HG02943 (cell line): ENCODE measurements at regions not wholly inside any gene's neighbourhood (a gene's known extent, or its start where the extent isn't known, plus 50 kb on each side); places are given as distances from the start of the nearest gene placed in this dataset.

ENCODE experiments used
- ATAC-seq: cut with Tn5 transposase; IDR thresholded peaks from one replicate; pipeline ENCODE4 v1.9.1; 2021; ENCODE audit warnings: mild to moderate bottlenecking, low read depth, moderate library complexity; ENCODE audit not compliant: unreplicated experiment

DNA sequence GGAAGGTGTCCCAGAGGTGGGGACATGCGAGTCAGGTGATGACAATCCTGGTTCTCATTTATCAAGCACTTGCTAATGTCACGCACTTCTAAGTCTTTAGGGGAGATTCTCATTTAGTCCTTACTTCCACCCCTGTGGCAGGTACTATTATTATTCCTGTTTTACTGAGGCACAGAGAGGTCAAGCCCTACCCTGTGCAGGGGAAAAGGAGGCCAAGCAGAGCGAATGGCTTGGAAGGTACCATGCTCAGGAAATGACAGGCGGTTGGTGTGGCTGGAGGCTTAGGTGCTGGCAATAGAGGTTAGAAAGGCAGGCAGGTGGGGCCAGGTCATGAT, 268.9 kb downstream of the UACA start:
- no peak for ATAC-seq

DNA sequence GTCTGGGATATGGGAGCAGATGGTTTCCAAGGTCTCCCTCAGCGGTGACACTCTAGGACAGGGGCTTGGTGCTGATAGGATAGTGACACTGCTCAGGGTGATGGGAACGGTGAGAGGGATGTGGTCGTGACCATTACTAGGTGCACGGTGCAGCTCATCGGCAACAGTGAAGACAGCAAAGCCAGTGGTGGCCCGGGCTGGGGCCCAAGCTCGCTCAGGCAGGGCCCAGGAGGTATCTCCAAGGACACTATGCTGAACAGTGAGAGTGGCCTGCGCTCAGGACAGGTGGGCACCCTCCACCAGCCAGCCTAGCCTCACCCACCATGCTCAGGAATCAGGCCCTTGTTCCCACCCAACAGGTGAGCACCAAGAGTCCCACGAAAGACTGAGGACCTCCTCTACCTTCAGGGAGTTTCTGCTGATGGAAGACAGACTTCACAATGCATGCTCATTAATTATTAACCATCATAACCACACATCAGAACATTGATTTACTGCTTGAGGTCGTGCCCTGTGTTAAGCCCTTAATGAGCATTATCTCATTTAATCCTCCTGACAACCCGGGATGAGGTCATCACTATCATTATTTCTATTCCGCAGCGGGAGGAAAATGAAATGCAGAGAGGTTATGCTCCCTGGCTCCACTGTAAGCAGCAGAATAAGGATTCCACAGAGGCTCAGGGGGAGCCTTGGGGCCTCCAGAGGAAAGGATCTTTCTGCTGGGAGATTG, 269.4 kb downstream of the UACA start:
- no peak for ATAC-seq

DNA sequence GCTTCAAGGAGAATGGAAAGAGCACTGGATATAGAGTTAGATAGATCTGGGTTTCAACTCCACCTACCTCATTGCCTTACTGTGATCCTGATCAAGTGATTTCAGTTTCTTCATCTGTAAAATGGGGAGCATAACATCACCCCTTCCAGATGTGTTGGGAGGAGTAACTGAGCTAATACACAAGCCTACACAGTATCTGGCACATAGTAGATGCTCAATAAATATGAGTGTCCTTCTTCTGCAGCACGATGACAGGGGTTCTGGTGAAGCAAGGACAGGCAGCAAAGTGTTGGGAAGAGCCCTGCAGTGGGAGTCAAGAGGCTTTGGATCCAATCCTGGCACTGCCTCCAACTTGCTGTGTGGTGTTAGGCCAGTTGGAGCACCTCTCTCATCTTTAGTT, 270.0 kb downstream of the UACA start:
- ATAC-seq: no peak

DNA sequence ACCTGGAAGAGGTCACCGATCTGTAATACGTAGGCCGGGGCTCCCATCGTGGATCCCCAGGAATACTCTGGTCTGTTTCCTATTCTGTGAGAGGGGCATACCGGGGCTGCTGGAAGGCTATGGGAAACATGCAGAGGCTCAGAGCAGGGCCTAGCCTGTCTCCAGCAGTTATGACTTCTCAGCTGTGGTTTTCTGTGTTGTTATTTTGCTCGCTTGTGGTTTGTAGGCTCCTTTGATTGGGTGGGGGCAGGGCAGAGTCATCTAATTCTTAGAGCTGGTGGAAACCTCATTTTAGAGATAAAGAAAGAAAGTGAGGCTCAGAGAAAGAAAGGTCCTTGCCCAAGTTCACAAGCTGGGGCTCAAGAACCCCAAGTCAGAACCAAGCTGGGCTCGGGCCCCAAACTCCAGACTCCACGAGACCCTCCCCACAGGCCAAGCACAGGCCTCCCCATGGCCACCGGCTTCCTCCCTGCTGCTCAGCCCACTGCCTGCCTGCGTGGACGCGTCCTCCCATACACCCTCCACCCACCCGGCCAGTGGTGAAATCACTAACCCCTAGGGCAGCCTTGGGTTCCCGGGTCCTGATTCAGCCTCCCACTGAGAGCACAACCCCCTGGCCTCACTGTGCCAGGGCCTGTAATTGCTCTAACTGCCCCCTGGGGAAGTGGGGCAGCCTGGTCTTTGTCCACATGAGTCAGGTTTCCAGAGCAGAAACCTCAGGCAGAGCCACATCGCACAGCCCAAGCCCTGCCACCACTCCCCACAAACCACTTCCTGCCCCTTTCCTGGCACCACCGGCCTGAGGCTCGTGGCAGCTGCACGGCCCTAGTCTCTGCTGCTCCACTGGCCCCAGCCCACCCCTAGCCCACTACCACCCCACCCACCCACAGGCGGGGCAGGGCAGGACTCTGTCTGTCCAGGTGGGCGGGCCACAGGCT, 270.8 kb downstream of the UACA start:
- peak; percentile 44 for ATAC-seq

DNA sequence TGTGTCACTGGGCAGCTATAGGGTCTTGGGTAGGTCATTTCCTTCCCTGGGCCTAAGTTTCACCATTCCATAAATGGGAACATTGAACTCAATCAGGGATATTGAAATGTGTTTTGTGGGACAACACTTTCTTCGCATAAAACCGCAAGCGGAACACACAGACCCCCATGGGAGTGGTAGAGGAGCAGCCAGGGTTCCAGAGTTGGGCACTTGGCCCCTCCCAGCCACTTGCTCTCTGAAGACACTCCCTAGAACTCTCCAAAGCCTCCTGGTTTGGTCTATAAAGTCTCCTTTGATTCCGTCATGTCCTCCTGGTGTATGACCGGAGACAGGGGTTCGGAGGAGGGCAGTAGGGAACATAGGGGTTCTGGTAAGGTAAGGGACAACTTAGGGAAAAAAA, 271.7 kb downstream of the UACA start:
- ATAC-seq: no peak

DNA sequence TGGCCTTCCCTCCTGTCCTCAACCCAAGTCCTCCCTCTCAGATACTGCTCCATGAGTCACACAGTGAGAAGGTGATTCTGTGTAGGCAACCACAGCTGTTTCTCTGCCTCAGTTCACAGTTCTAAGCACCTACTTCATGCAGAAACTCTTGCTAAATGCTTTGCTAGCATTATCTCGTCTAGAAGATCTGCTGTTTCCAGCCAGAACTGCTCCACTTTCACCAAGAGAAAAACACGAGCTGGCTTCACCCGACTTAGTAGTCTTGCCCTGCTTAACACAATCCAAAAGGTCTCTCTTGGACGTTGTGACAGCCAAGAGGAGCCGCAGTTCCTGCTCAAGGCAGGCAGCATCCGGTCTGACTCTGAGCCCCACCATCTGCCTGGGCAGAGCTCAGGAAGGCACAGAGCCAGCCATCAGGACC, 272.1 kb downstream of the UACA start:
- no peak for ATAC-seq

DNA sequence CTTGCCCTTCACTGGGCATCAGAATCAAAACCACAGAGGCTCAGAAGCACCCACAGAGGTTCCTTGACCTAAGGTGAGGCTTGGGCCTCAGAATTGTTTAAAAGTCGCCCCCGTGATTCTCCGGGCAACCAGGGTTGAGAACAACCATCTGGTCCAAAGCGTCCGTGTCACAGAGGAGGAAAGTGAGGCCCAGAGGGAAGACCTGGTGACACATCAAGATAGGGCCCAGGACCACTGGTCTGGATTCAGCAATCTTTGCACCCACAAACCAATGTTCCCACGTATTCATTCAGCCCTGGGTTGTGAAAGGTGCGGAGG, 272.6 kb downstream of the UACA start:
- ATAC-seq: no peak

DNA sequence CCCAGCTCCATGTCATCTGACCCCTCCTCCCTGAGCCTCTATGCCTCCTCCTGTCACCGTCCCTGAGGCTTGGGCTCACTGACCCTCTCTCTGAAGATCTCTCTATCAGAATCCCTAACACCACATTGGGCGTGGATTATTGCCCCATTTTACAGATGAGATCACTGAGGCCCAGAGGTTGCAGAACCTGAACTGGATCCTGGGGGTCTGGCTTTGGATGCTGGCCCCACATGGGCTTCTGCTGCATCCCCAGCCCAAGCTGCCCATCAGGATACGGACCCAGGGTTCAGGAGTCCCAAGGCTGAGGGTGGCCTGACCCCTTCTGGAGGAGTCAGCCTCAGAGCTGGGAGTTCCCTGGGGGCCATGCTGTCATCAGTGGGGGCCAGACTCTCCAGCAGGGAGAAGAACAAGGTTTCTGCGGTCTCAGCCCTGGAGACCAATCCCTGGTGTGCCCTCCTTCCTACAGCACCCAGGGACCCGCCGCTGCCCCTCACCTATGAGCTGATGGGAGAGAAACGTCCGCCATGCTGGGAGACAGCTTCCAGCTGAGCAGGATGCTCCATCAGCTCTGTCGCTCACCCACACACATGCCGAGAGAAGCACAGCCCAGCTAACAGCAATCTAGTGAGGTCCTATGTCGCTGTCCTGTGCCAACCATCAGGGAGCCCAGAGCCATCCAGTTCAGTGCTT, 273.1 kb downstream of the UACA start:
- ATAC-seq: no peak

DNA sequence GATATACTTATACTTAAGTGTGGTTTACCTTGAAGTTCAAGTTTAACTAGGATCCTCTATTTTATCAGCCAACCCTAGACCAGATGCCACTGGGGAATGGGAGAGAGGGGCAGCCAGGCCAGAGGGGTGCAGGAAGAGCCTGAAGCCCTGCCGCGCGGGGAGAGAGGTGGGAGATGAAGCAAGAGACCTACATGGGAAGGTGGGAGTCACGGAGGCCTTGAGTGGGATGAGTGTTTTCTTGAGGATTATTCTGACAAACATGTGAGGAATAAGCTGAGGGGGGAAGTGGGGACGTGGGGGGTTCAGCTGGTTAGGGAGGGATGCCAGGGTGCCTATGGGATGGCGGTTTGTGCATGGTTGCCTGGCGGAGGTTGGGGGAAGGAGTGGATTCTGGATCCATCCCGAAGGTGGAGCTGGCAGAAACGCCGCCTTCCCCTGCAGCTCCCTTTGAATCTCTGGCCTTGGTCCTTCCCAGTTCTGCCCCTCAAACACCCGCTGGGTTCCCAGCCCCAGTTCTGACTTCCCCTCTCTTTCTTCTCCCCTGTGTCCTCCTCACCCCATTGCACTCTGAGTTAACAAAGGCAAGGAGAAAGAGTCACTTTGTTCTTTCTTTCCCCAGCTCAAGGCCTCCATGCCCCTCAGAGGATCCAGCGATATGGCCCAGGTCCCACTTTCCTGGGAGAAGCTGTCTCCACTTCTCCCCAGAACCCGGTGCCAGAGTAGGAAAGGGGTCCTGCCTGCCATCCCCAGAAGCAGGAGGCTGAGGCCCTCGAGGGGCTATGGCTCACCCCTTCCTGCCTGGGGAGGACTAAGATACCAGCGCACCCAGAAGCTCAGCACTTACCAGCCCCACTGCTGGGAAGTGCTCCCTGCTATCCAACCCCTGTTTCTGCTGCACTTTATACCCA, 274.2 kb downstream of the UACA start:
- no peak for ATAC-seq

DNA sequence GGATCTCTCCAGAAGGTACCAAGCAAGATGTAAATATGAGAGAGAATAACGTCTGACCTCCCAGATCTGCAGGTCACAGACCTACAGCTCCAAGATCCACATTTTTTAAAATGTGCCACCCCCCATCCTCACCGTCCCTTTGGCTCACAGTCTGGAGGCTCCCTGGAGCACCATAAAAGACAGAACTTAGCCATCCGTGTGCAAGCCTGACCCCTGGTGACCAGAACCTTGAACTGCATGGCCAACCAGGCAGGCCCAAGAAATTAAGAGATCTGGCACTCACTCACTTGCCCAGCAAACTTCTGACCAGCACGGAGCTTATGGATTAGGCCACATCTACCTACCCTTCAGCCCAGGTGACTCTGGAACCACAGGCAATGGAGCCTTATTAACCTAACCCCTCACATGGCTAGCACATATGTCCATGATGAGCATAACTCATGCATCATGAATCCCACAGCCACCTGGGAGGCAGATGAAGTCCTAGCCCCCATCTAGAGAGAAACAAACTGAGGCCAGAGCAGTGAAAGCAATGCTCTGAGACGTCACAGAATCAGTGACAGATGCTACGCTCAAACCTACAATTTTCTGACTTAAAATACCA, 275.3 kb downstream of the UACA start:
- no peak for ATAC-seq

DNA sequence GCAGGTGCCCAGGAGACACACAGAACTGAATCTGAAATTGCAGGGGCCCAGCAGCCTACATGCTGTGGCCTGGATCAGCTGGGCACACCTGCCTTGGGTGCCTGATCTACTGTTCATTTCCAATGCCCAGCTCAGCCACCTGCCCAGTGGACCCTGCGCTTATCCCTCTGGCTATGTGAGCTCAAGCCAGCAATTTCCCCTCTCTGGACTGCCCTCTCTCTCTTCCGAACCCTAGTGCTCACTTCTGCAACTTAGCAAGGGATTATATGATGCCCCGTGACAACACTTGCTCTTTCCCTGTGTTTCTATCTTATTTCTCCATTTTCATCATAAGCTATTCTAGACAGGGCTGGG, 276.0 kb downstream of the UACA start:
- no peak for ATAC-seq

DNA sequence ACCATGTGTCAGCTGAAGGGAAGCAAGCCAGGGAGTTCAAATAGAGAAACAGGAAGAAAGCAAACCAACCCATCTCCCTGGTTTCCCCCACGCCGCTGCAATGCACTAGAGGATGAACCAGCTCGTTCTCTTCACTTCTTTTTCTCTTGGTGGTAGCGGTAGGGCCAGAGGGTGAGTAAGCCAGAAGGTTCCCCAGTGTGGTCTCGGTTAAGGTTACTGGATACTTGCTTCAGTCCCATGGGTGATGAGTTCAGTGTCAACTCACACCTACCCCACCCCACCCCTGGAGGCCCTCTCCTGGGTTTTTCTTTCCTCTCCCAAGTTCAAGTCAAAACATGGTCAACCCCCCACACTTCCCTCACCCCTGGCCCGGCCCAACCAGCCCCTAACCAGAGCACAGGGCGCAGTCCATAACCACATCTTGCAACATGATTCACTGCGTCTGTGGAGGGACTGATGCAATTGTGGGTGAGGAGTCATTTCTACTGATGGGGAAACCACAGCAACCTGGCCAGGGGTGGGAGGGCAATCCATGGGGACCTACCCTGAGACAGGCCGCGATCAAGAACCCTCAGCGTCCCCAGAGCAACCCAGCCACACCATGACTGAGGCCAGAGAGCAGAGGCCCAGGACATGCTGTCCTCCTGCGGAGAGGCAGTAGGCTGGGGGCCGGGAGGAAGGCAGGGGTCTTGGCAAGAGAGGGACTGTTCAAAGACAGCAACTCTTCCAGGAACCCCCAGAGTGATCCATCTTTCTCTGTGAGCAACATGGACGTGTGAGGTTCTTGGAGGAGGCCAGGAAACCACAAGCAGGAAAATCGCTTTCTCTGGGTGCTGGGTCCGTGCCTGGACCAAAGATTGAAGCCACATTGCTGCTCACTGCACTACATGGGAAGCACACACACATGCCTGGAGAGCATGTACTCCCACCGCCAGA, 276.6 kb downstream of the UACA start:
- peak; percentile 68 for ATAC-seq

DNA sequence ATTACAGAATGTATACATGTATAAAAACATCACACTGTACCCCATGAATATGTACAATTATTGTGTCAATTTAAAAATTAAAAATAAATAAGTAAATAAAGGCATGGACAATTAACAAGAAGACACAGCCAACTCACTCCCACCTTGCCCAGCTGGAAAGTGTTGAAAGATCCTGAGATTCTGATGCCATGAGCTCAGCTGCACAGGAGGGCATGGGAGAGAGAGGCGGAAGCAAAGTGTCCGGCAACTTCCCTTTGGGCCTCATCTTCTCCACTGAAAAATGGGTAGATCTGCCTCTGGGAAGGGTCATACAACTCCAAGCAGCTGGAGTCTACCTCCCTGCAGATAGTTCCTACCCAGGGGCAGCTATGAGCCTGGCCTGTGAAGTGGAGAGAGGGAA, 277.3 kb downstream of the UACA start:
- no peak for ATAC-seq

DNA sequence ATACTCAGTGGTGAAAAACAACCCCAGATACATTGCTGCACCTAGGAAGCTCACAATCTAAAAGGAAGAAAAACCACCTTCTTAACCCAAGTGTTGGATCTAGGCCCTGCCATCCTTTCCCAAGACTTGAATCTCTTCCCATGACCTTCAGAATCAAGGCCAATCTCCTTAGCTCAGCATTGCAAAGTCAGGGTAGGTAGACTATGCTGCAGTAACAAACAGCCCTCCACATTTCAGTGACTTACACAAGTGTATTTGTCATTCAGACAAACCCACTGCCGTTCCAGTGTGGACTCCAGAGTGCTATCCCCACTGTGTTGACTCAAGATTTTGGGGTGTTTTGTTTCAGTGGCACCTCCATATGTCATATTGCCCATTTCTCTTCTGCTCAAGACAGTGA, 278.4 kb downstream of the UACA start:
- no peak for ATAC-seq

DNA sequence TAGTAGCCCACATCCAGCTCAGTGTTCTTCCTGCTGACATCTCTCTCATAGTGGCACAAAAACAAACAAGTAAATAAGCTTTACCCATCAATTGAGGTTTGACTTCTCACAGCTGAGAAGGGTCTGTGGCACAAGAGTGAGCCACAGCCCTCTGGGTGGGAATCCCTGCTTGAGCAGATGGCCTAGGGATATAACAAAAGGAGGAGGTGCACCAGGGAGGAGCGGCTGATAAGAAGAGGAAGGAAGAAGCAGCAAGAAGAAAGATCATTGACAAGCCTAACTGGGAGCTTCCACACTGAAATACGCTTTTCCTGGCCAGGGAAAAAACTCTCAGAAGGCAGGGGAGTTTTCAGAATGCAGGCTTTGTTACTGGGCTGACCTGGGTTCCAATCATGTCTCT, 279.8 kb downstream of the UACA start:
- ATAC-seq: no peak

DNA sequence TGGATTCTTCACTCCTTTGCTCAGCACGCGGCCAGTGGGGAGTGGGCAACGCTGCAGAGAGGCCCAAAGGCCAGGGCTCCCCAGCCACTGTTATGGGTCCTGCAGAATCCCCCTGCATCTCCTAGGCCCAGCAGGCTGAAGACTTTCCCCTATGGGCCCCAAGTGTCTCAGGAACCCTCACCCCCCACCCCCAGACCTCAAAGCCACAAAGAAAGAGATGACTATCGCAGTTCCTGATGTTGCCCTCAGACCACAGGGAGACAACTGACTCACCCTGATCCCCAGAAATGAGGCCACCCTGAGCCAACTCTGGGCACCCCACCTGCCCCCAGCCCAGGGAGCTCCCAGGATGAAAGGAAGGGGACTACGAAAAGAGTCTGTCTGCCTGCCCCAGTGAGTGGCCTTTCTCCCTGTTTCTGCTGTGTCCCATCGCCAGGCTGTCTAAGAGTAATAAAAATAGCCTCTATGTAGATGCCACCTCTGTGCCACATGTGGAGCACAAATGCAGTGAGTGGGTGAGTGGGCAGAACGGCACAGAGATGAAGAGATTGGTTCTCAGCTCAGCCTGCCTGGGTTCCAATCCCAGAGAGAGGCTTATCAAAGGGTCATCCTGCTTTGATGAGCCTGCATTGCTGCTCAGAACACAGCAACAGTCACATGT, 283.0 kb downstream of the UACA start:
- ATAC-seq: no peak

DNA sequence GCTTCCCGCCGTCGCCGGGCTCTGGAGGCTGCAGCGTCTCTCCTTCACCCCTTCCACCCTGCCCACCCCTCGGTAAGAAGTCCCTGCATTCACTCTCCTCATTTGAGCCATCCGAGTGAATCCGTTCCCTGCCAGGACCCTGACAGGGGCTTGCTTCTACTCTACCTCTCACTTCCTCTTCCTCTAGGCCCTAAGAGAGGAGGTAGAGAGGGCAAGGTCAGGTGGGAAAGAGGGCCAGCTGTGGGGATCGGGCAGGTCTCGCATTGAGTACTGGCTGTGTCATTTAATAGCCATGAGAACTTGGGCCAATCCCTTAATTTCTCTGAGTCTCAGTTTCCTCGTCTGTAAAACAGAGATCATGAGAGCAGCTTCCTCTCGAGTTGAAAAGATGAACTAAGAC, 283.6 kb downstream of the UACA start:
- ATAC-seq: no peak

DNA sequence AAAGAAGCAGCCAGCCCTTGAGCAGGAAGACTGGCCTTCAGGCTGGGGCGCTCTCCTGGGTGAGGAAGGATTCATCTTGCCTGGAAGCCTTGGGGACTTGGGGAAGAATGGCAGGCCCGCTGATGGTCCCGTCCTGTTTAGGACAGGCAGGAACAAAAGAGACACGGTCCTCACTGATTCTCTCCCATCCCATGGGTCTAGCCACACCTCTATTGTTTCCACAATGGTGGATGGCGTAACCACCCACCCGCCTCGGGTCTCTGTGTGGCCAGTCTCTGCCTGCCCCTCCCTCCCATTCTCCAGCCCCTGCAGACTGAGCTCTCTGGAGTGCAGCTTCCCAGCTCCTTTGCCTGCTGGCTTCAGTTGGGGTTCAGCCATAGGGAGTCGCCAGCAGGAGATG, 284.3 kb downstream of the UACA start:
- no peak for ATAC-seq
